GM21723 (cell line): ENCODE measurements at regions not wholly inside any gene's neighbourhood (a gene's known extent, or its start where the extent isn't known, plus 50 kb on each side); places are given as distances from the start of the nearest gene placed in this dataset.
A peak's percentile ranks its signal among the peaks of the same experiment; 100 is the strongest.
"Not testable (repeated sequence)": the region's sequence is repeated elsewhere in the genome, so short reads cannot be mapped to it uniquely, and the experiment has no call there.

Experiments
- ATAC-seq: cut with Tn5 transposase; IDR thresholded peaks from one replicate; pipeline ENCODE4 v1.9.1; 2021; ENCODE audit warnings: mild to moderate bottlenecking, moderate library complexity; ENCODE audit not compliant: unreplicated experiment

- ATAC-seq: no peak
These were observed 79.6 kb downstream of the INSIG1 start for GRCh38 chr7:155377071-155377837.

- ATAC-seq: no peak
These were observed 79.9 kb upstream of the EN2 start for GRCh38 chr7:155377838-155378579.

GRCh38 chr7:155378580-155378934 lies 79.4 kb upstream of the EN2 start:
- no peak for ATAC-seq

GRCh38 chr7:155378959-155379871 lies 78.7 kb upstream of the EN2 start:
- no peak for ATAC-seq

- ATAC-seq: peak; percentile 84
These were observed 77.6 kb upstream of the EN2 start for GRCh38 chr7:155380221-155380861.

- ATAC-seq: no peak
These were observed 76.7 kb upstream of the EN2 start for GRCh38 chr7:155380976-155381851.

GRCh38 chr7:155381852-155382801 lies 75.8 kb upstream of the EN2 start:
- ATAC-seq: no peak

GRCh38 chr7:155382802-155383171 lies 75.1 kb upstream of the EN2 start:
- ATAC-seq: no peak

- ATAC-seq: no peak
These were observed 74.0 kb upstream of the EN2 start for GRCh38 chr7:155383756-155384491.

GRCh38 chr7:155384751-155385150 lies 73.2 kb upstream of the EN2 start:
- no peak for ATAC-seq

GRCh38 chr7:155385182-155385581 lies 72.7 kb upstream of the EN2 start:
- not testable (repeated sequence) for ATAC-seq

GRCh38 chr7:155386608-155387007 lies 71.3 kb upstream of the EN2 start:
- ATAC-seq: no peak

GRCh38 chr7:155387066-155387620 lies 70.8 kb upstream of the EN2 start:
- ATAC-seq: no peak

- ATAC-seq: no peak
These were observed 69.4 kb upstream of the EN2 start for GRCh38 chr7:155388561-155388960.

GRCh38 chr7:155391414-155391813 lies 66.5 kb upstream of the EN2 start:
- no peak for ATAC-seq

- ATAC-seq: no peak
These were observed 65.0 kb upstream of the EN2 start for GRCh38 chr7:155392726-155393570.

GRCh38 chr7:155394413-155394812 lies 63.5 kb upstream of the EN2 start:
- no peak for ATAC-seq
